ENCODE measurements at regions not wholly inside any gene's neighbourhood (a gene's known extent, or its start where the extent isn't known, plus 50 kb on each side); places are given as distances from the start of the nearest gene placed in this dataset.

DNA sequence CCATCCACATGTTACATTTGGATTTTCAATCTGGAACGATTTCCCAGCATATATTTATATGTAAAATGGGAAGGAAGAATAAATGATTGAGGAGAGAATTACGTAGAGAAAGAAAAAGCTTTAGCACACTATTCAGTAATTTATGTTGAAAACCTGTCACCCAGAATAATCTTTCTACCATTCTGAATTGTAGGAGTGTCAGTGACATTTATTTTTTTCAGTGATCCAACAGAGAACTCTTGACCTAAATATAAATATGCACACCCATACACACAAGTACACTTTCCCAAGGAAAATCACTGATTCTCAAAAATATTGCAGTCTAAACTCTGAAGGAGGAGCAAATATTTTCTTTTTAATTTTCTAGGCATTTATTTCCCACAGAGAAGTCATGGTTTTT, 140.2 kb upstream of the LRP1B start:
- H3K27ac ChIP-seq: no peak overlapping the region
- no peaks in the 10 kb centered on the region for H3K27me3 ChIP-seq
- in situ Hi-C loops (cut with MboI; ENCODE audit: low sequenced_read_pairs in 4 of 4): no loop called here
- H3K36me3 ChIP-seq: no peaks in the 10 kb centered on the region
- H3K4me1 ChIP-seq: no peaks in the 10 kb centered on the region
- intact Hi-C loops (cut with DNase I; ENCODE audit: low total_unique reads): no loop called here
- TF ChIP-seq, protein P1, sequence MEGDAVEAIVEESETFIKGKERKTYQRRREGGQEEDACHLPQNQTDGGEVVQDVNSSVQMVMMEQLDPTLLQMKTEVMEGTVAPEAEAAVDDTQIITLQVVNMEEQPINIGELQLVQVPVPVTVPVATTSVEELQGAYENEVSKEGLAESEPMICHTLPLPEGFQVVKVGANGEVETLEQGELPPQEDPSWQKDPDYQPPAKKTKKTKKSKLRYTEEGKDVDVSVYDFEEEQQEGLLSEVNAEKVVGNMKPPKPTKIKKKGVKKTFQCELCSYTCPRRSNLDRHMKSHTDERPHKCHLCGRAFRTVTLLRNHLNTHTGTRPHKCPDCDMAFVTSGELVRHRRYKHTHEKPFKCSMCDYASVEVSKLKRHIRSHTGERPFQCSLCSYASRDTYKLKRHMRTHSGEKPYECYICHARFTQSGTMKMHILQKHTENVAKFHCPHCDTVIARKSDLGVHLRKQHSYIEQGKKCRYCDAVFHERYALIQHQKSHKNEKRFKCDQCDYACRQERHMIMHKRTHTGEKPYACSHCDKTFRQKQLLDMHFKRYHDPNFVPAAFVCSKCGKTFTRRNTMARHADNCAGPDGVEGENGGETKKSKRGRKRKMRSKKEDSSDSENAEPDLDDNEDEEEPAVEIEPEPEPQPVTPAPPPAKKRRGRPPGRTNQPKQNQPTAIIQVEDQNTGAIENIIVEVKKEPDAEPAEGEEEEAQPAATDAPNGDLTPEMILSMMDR (IDR thresholded peaks at IDR 0.05 in 4 of 5, conservative IDR thresholded peaks at IDR 0.05 in 1 of 5): no peak
- TF ChIP-seq POLR2A (IDR thresholded peaks at IDR 0.05): no peak
- no peak for ATAC-seq
- no peaks in the 10 kb centered on the region for H3K9me3 ChIP-seq
- DNase-seq: no peak
- H3K4me3 ChIP-seq: no peak overlapping the region

DNA sequence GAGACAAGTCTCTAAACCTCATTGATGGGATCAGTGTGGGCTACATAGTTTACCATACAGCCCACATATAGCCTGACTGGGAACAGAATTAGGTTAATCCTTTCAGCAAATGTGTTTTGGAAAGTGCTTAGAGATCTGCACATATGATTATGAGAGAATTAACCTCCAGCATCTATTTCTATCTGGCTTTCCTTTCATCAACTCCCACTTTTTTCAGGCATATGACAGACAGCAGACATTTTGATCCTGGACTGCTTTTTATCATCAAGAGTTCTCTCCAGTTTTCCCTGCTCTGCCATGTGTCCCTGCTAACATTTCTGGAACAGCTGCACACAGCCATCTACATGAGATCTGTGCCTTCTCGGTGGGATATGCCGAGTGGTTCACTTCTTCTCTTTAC, 139.5 kb upstream of the LRP1B start:
- in situ Hi-C loops (cut with MboI; ENCODE audit: low sequenced_read_pairs in 4 of 4) (no loop called here), intact Hi-C loops (cut with DNase I; ENCODE audit: low total_unique reads) (no loop called here)
- Histone ChIP-seq H3K27me3 (no peaks in the 10 kb centered on the region), H3K36me3 (no peaks in the 10 kb centered on the region), H3K27ac (no peak overlapping the region), H3K4me3 (no peak overlapping the region), H3K9me3 (no peaks in the 10 kb centered on the region), H3K4me1 (no peaks in the 10 kb centered on the region)
- DNase-seq (no peak), ATAC-seq (no peak)
- no peak for TF ChIP-seq POLR2A (IDR thresholded peaks at IDR 0.05)
- TF ChIP-seq, protein P1 (IDR thresholded peaks at IDR 0.05 in 4 of 5, conservative IDR thresholded peaks at IDR 0.05 in 1 of 5): no peak

DNA sequence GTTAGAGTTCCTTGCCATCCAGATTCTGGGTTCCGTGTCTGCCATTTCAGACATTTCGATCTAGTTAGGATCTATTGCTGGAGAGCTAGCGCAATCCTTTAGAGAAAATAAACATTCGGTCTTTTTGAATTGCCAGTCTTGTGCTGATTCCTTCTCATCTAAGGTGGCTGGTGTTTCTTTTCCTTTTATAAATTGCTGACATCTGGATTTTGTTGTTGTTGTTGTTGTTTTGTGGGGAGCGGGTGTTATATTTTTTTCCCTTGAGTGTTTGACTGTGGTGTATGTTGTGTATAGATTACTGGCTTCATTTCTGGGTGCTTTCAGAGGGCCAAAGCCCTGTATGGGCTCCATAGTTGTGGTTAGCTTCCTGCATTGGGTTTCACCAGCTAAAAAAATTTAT, 128.5 kb upstream of the LRP1B start:
- Histone ChIP-seq H3K36me3 (no peaks in the 10 kb centered on the region), H3K27ac (no peak overlapping the region), H3K4me1 (no peaks in the 10 kb centered on the region), H3K27me3 (no peaks in the 10 kb centered on the region), H3K4me3 (no peak overlapping the region), H3K9me3 (no peaks in the 10 kb centered on the region)
- in situ Hi-C loops (cut with MboI; ENCODE audit: low sequenced_read_pairs in 4 of 4): no loop called here
- no peak for ATAC-seq
- TF ChIP-seq, protein P1 (IDR thresholded peaks at IDR 0.05 in 4 of 5, conservative IDR thresholded peaks at IDR 0.05 in 1 of 5): no peak
- DNase-seq: no peak
- intact Hi-C loops (cut with DNase I; ENCODE audit: low total_unique reads): no loop called here

DNA sequence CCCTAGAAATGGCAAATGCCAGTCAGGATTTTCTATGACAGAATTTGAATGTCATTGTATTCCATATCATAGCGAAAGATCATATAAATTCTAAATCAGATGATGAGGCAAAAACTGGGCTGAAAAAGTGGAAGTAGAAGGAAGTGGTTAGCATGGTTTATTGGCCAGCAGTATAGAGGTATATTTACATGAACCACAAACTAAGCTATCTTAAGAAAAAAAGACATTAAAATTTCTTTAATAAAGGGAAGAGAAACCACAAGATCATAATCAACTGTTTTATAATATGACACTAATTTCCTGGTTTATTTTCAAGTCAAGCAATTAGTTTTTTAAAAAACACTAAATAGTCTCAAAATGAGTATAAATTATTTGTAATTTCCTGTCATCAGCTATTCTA, 123.2 kb upstream of the LRP1B start:
- no peak for ATAC-seq
- Histone ChIP-seq H3K9me3 (no peaks in the 10 kb centered on the region), H3K4me3 (no peak overlapping the region), H3K27ac (no peak overlapping the region), H3K36me3 (no peaks in the 10 kb centered on the region), H3K4me1 (no peaks in the 10 kb centered on the region), H3K27me3 (no peaks in the 10 kb centered on the region)
- TF ChIP-seq, protein P1 (IDR thresholded peaks at IDR 0.05 in 4 of 5, conservative IDR thresholded peaks at IDR 0.05 in 1 of 5): no peak
- TF ChIP-seq POLR2A (IDR thresholded peaks at IDR 0.05): no peak
- in situ Hi-C loops (cut with MboI; ENCODE audit: low sequenced_read_pairs in 4 of 4): no loop called here
- intact Hi-C loops (cut with DNase I; ENCODE audit: low total_unique reads): no loop called here
- DNase-seq: no peak

DNA sequence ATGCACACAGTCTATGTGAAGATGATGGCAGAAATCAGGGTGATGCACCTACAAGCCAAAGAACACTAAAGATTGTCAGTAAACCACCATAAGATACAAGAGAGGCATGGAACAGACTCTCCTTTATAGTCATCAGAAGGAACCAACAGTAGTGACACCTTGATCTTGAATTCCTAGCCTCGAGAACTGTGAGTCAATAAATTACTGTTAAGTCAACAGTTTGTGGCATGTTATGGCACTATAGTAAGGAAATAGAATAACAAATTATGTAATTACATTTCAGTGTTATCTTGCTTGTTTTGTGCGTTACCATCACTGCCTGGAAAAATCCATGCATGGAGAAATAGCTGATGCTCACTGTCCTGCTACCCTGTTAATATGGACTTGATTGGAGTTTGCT, 110.2 kb upstream of the LRP1B start:
- H3K27ac ChIP-seq: no peak overlapping the region
- H3K27me3 ChIP-seq: no peaks in the 10 kb centered on the region
- no peaks in the 10 kb centered on the region for H3K9me3 ChIP-seq
- intact Hi-C loops (cut with DNase I; ENCODE audit: low total_unique reads) (no loop called here), in situ Hi-C loops (cut with MboI; ENCODE audit: low sequenced_read_pairs in 4 of 4) (no loop called here)
- no peaks in the 10 kb centered on the region for H3K4me1 ChIP-seq
- no peaks in the 10 kb centered on the region for H3K36me3 ChIP-seq
- ATAC-seq: no peak
- DNase-seq: no peak
- no peak for TF ChIP-seq POLR2A (IDR thresholded peaks at IDR 0.05)
- TF ChIP-seq, protein P1 (IDR thresholded peaks at IDR 0.05 in 4 of 5, conservative IDR thresholded peaks at IDR 0.05 in 1 of 5): no peak
- H3K4me3 ChIP-seq: no peak overlapping the region

Data from gastrocnemius medialis (tissue), 4 donors.